HepG2 (cell line): ENCODE measurements at regions not wholly inside any gene's neighbourhood (a gene's known extent, or its start where the extent isn't known, plus 50 kb on each side); places are given as distances from the start of the nearest gene placed in this dataset.

Source experiments
- ARHGAP35 ChIP-seq: sonication (generic); formaldehyde crosslinking; IDR thresholded peaks from 2 replicates; pipeline ENCODE4 v1.9.0; 2022; ENCODE audit warnings: mild to moderate bottlenecking, inconsistent platforms, moderate library complexity, missing genetic modification reagents, borderline replicate concordance
- ARID2 ChIP-seq: sonication (generic); formaldehyde crosslinking; IDR thresholded peaks from 2 replicates; pipeline ENCODE4 v1.8.1; 2022; ENCODE audit warnings: mild to moderate bottlenecking, missing genetic modification reagents, borderline replicate concordance
- CTCF ChIP-seq: sonication (generic); formaldehyde crosslinking; IDR thresholded peaks from 2 replicates; pipeline ENCODE4 v1.5.0; 2020; ENCODE audit warnings: mild to moderate bottlenecking, missing genetic modification reagents, moderate library complexity
- DPF2 ChIP-seq: sonication (generic); formaldehyde crosslinking; IDR thresholded peaks from 2 replicates; pipeline ENCODE4 v1.4.0; 2020; ENCODE audit warnings: mild to moderate bottlenecking, low read depth, missing genetic modification reagents, borderline replicate concordance
- ETS1 ChIP-seq: sonication (generic); formaldehyde crosslinking; IDR thresholded peaks from 2 replicates; pipeline ENCODE4 v1.4.0; 2020; ENCODE audit warnings: missing genetic modification reagents
- ETV5 ChIP-seq: IDR thresholded peaks from 2 replicates; pipeline ENCODE4 v1.6.1; 2018; ENCODE audit warnings: missing biosample characterization, missing genetic modification reagents, inconsistent platforms, borderline replicate concordance
- HMG20A ChIP-seq: IDR thresholded peaks from 2 replicates; pipeline ENCODE4 v1.6.1; 2016; ENCODE audit warnings: borderline replicate concordance
- IKZF4 ChIP-seq: sonication (generic); formaldehyde crosslinking; IDR thresholded peaks from 2 replicates; pipeline ENCODE4 v1.5.1; 2020; ENCODE audit warnings: borderline replicate concordance, mild to moderate bottlenecking, low read depth, missing genetic modification reagents; ENCODE audit errors: not compliant biosample characterization
- KDM6A ChIP-seq: IDR thresholded peaks from 2 replicates; pipeline ENCODE4 v1.6.1; 2016; ENCODE audit warnings: low read depth
- NFKBIZ ChIP-seq: IDR thresholded peaks from 2 replicates; pipeline ENCODE4 v1.6.1; 2018; ENCODE audit warnings: missing genetic modification reagents, missing compliant biosample characterization
- NR2F1 ChIP-seq, 2 experiments: fragments of 450-650 bp in 1 of 2; formaldehyde crosslinking in 1 of 2; IDR thresholded peaks; 2 replicates each; pipeline versions ENCODE4 v1.5.0 to v1.6.1; 2016 to 2020; ENCODE audit warnings: mild to moderate bottlenecking in 1 of 2, missing compliant biosample characterization in 1 of 2, missing genetic modification reagents in 1 of 2, moderate library complexity in 1 of 2
- ZBTB1 ChIP-seq: sonication (generic); formaldehyde crosslinking; IDR thresholded peaks from 2 replicates; pipeline ENCODE4 v1.4.0; 2020; ENCODE audit warnings: missing genetic modification reagents, borderline replicate concordance
- ZBTB2 ChIP-seq: sonication (generic); formaldehyde crosslinking; IDR thresholded peaks from 2 replicates; pipeline ENCODE4 v1.8.0; 2022; ENCODE audit warnings: low read depth, missing genetic modification reagents
- ZNF143 ChIP-seq: sonication (generic); formaldehyde crosslinking; IDR thresholded peaks from 2 replicates; pipeline ENCODE4 v1.4.0; 2020; ENCODE audit warnings: missing genetic modification reagents
- ZNF251 ChIP-seq: sonication (generic); formaldehyde crosslinking; IDR thresholded peaks from 2 replicates; pipeline ENCODE4 v1.9.0; 2021; ENCODE audit warnings: mild to moderate bottlenecking, missing genetic modification reagents
- ZNF280D ChIP-seq: sonication (generic); formaldehyde crosslinking; IDR thresholded peaks from 2 replicates; pipeline ENCODE4 v1.5.1; 2020; ENCODE audit warnings: mild to moderate bottlenecking, missing genetic modification reagents
- ZNF431 ChIP-seq: sonication (generic); formaldehyde crosslinking; IDR thresholded peaks from 2 replicates; pipeline ENCODE4 v1.9.0; 2022; ENCODE audit warnings: missing genetic modification reagents, low read depth, mild to moderate bottlenecking, borderline replicate concordance
- ZNF607 ChIP-seq: sonication (generic); formaldehyde crosslinking; IDR thresholded peaks from 2 replicates; pipeline ENCODE4 v1.5.1; 2020; ENCODE audit warnings: missing genetic modification reagents, mild to moderate bottlenecking, borderline replicate concordance
- ZSCAN9 ChIP-seq: IDR thresholded peaks from 2 replicates; pipeline ENCODE4 v1.6.1; 2016; ENCODE audit warnings: borderline replicate concordance
- TF ChIP-seq, protein P1 (sequence below): IDR thresholded peaks from 2 replicates; pipeline ENCODE4 v1.6.1; 2016; ENCODE audit warnings: missing compliant biosample characterization, missing genetic modification reagents, borderline replicate concordance

- TF ChIP-seq ARID2 (no peak), ZBTB1 (CRISPR knock-in tag) (no peak; the same call in 1 of the 2 replicates), CTCF (CRISPR knock-in tag) (no peak), NFKBIZ (CRISPR knock-in tag) (no peak), ETV5 (CRISPR knock-in tag) (no peak), ARHGAP35 (CRISPR knock-in tag) (no peak; the same call in 1 of the 2 replicates), ETS1 (no peak), ZNF251 (CRISPR knock-in tag) (0 out of 2 replicates have a peak, but pooled peaks have one; percentile 62), IKZF4 (no peak), ZSCAN9 (CRISPR knock-in tag) (no peak), DPF2 (CRISPR knock-in tag) (peak; percentile 60), ZNF431 (no peak), NR2F1 (CRISPR knock-in tag; IDR thresholded peaks at IDR 0.05) (peak in 1 of 2 experiments; percentile 27; a peak in 1 of 4 replicates), HMG20A (CRISPR knock-in tag) (peak; percentile 47; the same call in 1 of the 2 replicates), KDM6A (CRISPR knock-in tag) (no peak), ZNF607 (no peak), ZNF143 (CRISPR knock-in tag) (no peak), ZBTB2 (CRISPR knock-in tag) (no peak), ZNF280D (no peak)
- TF ChIP-seq, protein P1, sequence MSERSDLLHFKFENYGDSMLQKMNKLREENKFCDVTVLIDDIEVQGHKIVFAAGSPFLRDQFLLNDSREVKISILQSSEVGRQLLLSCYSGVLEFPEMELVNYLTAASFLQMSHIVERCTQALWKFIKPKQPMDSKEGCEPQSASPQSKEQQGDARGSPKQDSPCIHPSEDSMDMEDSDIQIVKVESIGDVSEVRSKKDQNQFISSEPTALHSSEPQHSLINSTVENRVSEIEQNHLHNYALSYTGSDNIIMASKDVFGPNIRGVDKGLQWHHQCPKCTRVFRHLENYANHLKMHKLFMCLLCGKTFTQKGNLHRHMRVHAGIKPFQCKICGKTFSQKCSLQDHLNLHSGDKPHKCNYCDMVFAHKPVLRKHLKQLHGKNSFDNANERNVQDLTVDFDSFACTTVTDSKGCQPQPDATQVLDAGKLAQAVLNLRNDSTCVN (CRISPR knock-in tag), result no peak
These were observed 68.7 kb downstream of the ZFP36L2 start (continued) for GRCh38 chr2:43157506-43158246.
